CD4-positive, CD25-positive, alpha-beta regulatory T cell (primary cell): ENCODE measurements at regions not wholly inside any gene's neighbourhood (a gene's known extent, or its start where the extent isn't known, plus 50 kb on each side); places are given as distances from the start of the nearest gene placed in this dataset.

Experiments used
- ATAC-seq, 2 donors: fragments of 150-1000 bp; cut with Tn5 transposase; one replicate each; pipeline ENCODE4 v1.10.0; 2021; ENCODE audit warnings: low read depth in 2 of 2, moderate number of reproducible peaks in 2 of 2, moderate library complexity in 1 of 2
- DNase-seq, 3 donors: peaks; one replicate each; pipeline versions ENCODE4 v3.0.0 to v3.0.0-alpha.2; 2012 to 2022; ENCODE audit warnings: mixed read lengths in 1 of 3
- H3K27ac ChIP-seq: one replicate; pipeline ENCODE4 v1.7.0; 2013; ENCODE audit warnings: mild to moderate bottlenecking, low read length; ENCODE audit not compliant: insufficient read depth, poor library complexity, severe bottlenecking
- H3K27me3 ChIP-seq: one replicate; pipeline ENCODE4 v1.7.0; 2013; ENCODE audit warnings: low read length; ENCODE audit not compliant: control insufficient read depth, insufficient read depth
- H3K36me3 ChIP-seq: one replicate; pipeline ENCODE4 v1.7.0; 2013; ENCODE audit warnings: mild to moderate bottlenecking, low read length, moderate library complexity; ENCODE audit not compliant: control insufficient read depth, insufficient read depth
- H3K4me1 ChIP-seq: 2 replicates; pipeline ENCODE4 v1.7.0; 2013; ENCODE audit warnings: mild to moderate bottlenecking, low read length; ENCODE audit not compliant: insufficient read depth, control insufficient read depth, poor library complexity, severe bottlenecking
- H3K4me3 ChIP-seq: one replicate; pipeline ENCODE4 v1.7.0; 2013; ENCODE audit warnings: low read depth, mild to moderate bottlenecking, low read length, moderate library complexity
- H3K9me3 ChIP-seq, 2 experiments: 1 replicate in 1 of 2; 2 replicates in 1 of 2; pipeline ENCODE4 v1.7.0; 2013; ENCODE audit warnings: low read length in 2 of 2, mild to moderate bottlenecking in 1 of 2, moderate library complexity in 1 of 2; ENCODE audit not compliant: control insufficient read depth in 2 of 2
- H3K27ac Mint-ChIP-seq, 3 donors: one replicate each; pipeline ENCODE4 v1.8.0; 2020 to 2022; ENCODE audit warnings: mild to moderate bottlenecking in 3 of 3, mixed read lengths in 3 of 3, moderate library complexity in 2 of 3
- H3K27me3 Mint-ChIP-seq: one replicate; pipeline ENCODE4 v1.8.0; 2022; ENCODE audit warnings: mild to moderate bottlenecking, mixed read lengths
- H3K36me3 Mint-ChIP-seq: one replicate; pipeline ENCODE4 v1.8.0; 2020; ENCODE audit warnings: mixed read lengths
- H3K4me1 Mint-ChIP-seq, 4 donors: one replicate each; pipeline ENCODE4 v1.8.0; 2020 to 2022; ENCODE audit warnings: mixed read lengths in 4 of 4, mild to moderate bottlenecking in 1 of 4
- H3K4me3 Mint-ChIP-seq, 4 donors: one replicate each; pipeline ENCODE4 v1.8.0; 2020 to 2022; ENCODE audit warnings: mild to moderate bottlenecking in 4 of 4, mixed read lengths in 4 of 4, moderate library complexity in 3 of 4
- H3K9me3 Mint-ChIP-seq, 7 donors: one replicate each; pipeline ENCODE4 v1.8.0; 2020 to 2022; ENCODE audit warnings: mixed read lengths in 7 of 7, mild to moderate bottlenecking in 3 of 7, moderate library complexity in 2 of 7

GRCh38 chr13:21757763-21758162, 86.9 kb downstream of the FGF9 start:
- Histone ChIP-seq H3K27me3 (no peaks in the 10 kb centered on the region), H3K9me3 (no peaks in the 10 kb centered on the region), H3K36me3 (no peaks in the 10 kb centered on the region), H3K4me3 (no peak overlapping the region), H3K27ac (no peak overlapping the region), H3K4me1 (no peaks in the 10 kb centered on the region)
- Mint-ChIP-seq H3K9me3 (no peaks in the 10 kb centered on the region), H3K27ac (no peak overlapping the region), H3K27me3 (no peaks in the 10 kb centered on the region), H3K4me3 (no peak overlapping the region), H3K4me1 (no peaks in the 10 kb centered on the region), H3K36me3 (no peaks in the 10 kb centered on the region)
- DNase-seq: no peak
- ATAC-seq: no peak

GRCh38 chr13:21758441-21758840, 87.6 kb downstream of the FGF9 start:
- ATAC-seq (no peak), DNase-seq (no peak)
- Mint-ChIP-seq H3K36me3 (no peaks in the 10 kb centered on the region), H3K4me3 (no peak overlapping the region), H3K9me3 (no peaks in the 10 kb centered on the region), H3K4me1 (no peaks in the 10 kb centered on the region), H3K27me3 (no peaks in the 10 kb centered on the region), H3K27ac (no peak overlapping the region)
- Histone ChIP-seq H3K27ac (no peak overlapping the region), H3K4me1 (no peaks in the 10 kb centered on the region), H3K36me3 (no peaks in the 10 kb centered on the region), H3K27me3 (no peaks in the 10 kb centered on the region), H3K9me3 (no peaks in the 10 kb centered on the region), H3K4me3 (no peak overlapping the region)

GRCh38 chr13:21759463-21759862, 88.6 kb downstream of the FGF9 start:
- no peaks in the 10 kb centered on the region for H3K9me3 Mint-ChIP-seq
- H3K4me3 ChIP-seq: no peak overlapping the region
- H3K9me3 ChIP-seq: no peaks in the 10 kb centered on the region
- H3K27ac Mint-ChIP-seq: no peak overlapping the region
- ATAC-seq (no peak), DNase-seq (no peak)
- H3K27me3 Mint-ChIP-seq: no peaks in the 10 kb centered on the region
- H3K27ac ChIP-seq: no peak overlapping the region
- no peak overlapping the region for H3K4me3 Mint-ChIP-seq
- no peaks in the 10 kb centered on the region for H3K4me1 Mint-ChIP-seq
- H3K27me3 ChIP-seq: no peaks in the 10 kb centered on the region
- H3K4me1 ChIP-seq: no peaks in the 10 kb centered on the region
- H3K36me3 Mint-ChIP-seq: no peaks in the 10 kb centered on the region
- no peaks in the 10 kb centered on the region for H3K36me3 ChIP-seq

- H3K36me3 ChIP-seq: no peaks in the 10 kb centered on the region
- DNase-seq: no peak
Observed at GRCh38 chr13:21759911-21760310, 89.0 kb downstream of the FGF9 start.

GRCh38 chr13:21761770-21762169, 90.9 kb downstream of the FGF9 start:
- ATAC-seq (no peak), DNase-seq (no peak)
- no peaks in the 10 kb centered on the region for H3K27me3 Mint-ChIP-seq
- Histone ChIP-seq H3K4me3 (no peak overlapping the region), H3K27me3 (no peaks in the 10 kb centered on the region), H3K27ac (no peak overlapping the region), H3K36me3 (no peaks in the 10 kb centered on the region), H3K4me1 (no peaks in the 10 kb centered on the region), H3K9me3 (no peaks in the 10 kb centered on the region)
- H3K4me3 Mint-ChIP-seq: no peak overlapping the region
- no peaks in the 10 kb centered on the region for H3K4me1 Mint-ChIP-seq
- peak overlapping the region in 1 of 3 donors; percentile 33 for H3K27ac Mint-ChIP-seq
- no peaks in the 10 kb centered on the region for H3K36me3 Mint-ChIP-seq
- H3K9me3 Mint-ChIP-seq: no peaks in the 10 kb centered on the region

More at GRCh38 chr13:21759911-21760310, 89.0 kb downstream of the FGF9 start:
- no peaks in the 10 kb centered on the region for H3K27me3 ChIP-seq
- no peak overlapping the region for H3K4me3 ChIP-seq
- H3K27ac ChIP-seq: no peak overlapping the region
- Mint-ChIP-seq H3K9me3 (no peaks in the 10 kb centered on the region), H3K27ac (no peak overlapping the region), H3K27me3 (no peaks in the 10 kb centered on the region), H3K36me3 (no peaks in the 10 kb centered on the region), H3K4me3 (no peak overlapping the region), H3K4me1 (no peaks in the 10 kb centered on the region)
- ATAC-seq: no peak
- no peaks in the 10 kb centered on the region for H3K4me1 ChIP-seq
- H3K9me3 ChIP-seq: no peaks in the 10 kb centered on the region

- no peaks in the 10 kb centered on the region for H3K4me1 ChIP-seq
- H3K36me3 ChIP-seq: no peaks in the 10 kb centered on the region
- DNase-seq (no peak), ATAC-seq (no peak)
- no peak overlapping the region for H3K4me3 Mint-ChIP-seq
- no peaks in the 10 kb centered on the region for H3K27me3 ChIP-seq
- no peaks in the 10 kb centered on the region for H3K4me1 Mint-ChIP-seq
- no peak overlapping the region for H3K4me3 ChIP-seq
- peaks cover 6% of the 10 kb centered on the region for H3K27me3 Mint-ChIP-seq
- H3K27ac ChIP-seq: no peak overlapping the region
- no peaks in the 10 kb centered on the region for H3K36me3 Mint-ChIP-seq
- H3K9me3 Mint-ChIP-seq: no peaks in the 10 kb centered on the region
- no peaks in the 10 kb centered on the region for H3K9me3 ChIP-seq
- H3K27ac Mint-ChIP-seq: no peak overlapping the region
Observed at GRCh38 chr13:21762512-21762911, 91.6 kb downstream of the FGF9 start.

- H3K9me3 Mint-ChIP-seq: peaks cover 0 to 9% (median 2%) of the 10 kb centered on the region in 7 donors
- Histone ChIP-seq H3K27me3 (no peaks in the 10 kb centered on the region), H3K27ac (no peak overlapping the region), H3K4me3 (no peak overlapping the region), H3K4me1 (no peaks in the 10 kb centered on the region), H3K9me3 (no peaks in the 10 kb centered on the region), H3K36me3 (no peaks in the 10 kb centered on the region)
- no peak overlapping the region for H3K4me3 Mint-ChIP-seq
- peaks cover 16% of the 10 kb centered on the region for H3K27me3 Mint-ChIP-seq
- no peaks in the 10 kb centered on the region for H3K36me3 Mint-ChIP-seq
- DNase-seq: no peak
- no peak for ATAC-seq
- H3K4me1 Mint-ChIP-seq: no peaks in the 10 kb centered on the region
- H3K27ac Mint-ChIP-seq: no peak overlapping the region
Observed at GRCh38 chr13:21767032-21767431, 96.2 kb downstream of the FGF9 start.

- Mint-ChIP-seq H3K36me3 (no peaks in the 10 kb centered on the region), H3K4me1 (no peaks in the 10 kb centered on the region), H3K4me3 (no peak overlapping the region), H3K27ac (no peak overlapping the region), H3K9me3 (peaks cover 0 to 9% (median 3%) of the 10 kb centered on the region in 7 donors), H3K27me3 (peaks cover 20% of the 10 kb centered on the region)
- Histone ChIP-seq H3K4me1 (no peaks in the 10 kb centered on the region), H3K27ac (no peak overlapping the region), H3K36me3 (no peaks in the 10 kb centered on the region), H3K9me3 (no peaks in the 10 kb centered on the region), H3K27me3 (no peaks in the 10 kb centered on the region), H3K4me3 (no peak overlapping the region)
- DNase-seq: no peak
- no peak for ATAC-seq
Observed at GRCh38 chr13:21771075-21771474, 100.2 kb downstream of the FGF9 start.
